ENCODE measurements at regions not wholly inside any gene's neighbourhood (a gene's known extent, or its start where the extent isn't known, plus 50 kb on each side); places are given as distances from the start of the nearest gene placed in this dataset.

DNA sequence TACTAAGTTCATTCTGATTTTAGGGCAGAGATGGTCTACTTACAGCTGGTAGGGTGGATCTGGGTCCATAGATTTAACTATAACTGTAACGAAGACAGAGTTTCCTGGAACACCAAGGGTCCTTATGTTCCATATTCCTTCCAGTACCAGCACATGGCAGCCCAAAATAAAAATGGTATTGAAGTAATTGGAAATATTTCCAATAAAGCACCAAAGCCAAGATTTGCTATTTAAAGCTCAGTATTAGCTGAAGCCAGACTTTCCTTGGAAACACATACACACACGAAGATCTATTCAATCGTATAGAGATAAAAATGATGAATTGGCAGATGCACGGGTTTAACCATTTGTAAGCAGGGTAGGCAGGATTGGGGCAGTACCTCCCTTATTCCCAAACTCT, 289.1 kb upstream of the SORCS1 start:
- no peak for DNase-seq

GRCh38 chr10:107451047-107451446, 286.5 kb upstream of the SORCS1 start:
- DNase-seq, result no peak

GRCh38 chr10:107450056-107450455, 285.6 kb upstream of the SORCS1 start:
- DNase-seq, result no peak

DNA sequence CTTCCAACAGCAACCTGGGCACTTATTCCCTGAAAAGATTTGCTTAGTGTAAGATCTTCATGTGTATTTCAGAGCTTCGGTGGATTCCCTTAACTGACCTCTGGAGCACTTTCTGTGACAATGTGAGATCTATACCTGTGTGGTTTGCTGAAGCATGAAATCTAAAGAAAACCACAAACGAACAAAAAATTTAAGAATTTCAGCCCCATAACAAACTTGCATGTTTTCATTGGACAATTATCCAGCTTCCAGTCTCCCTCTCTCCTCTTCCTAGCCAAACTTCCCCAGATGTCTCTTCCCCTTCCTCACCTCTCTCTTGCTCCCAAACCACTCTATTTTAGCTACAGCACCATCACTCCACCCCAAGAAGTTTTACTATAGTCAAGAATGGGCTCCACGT, 279.9 kb upstream of the SORCS1 start:
- DNase-seq, result no peak

DNA sequence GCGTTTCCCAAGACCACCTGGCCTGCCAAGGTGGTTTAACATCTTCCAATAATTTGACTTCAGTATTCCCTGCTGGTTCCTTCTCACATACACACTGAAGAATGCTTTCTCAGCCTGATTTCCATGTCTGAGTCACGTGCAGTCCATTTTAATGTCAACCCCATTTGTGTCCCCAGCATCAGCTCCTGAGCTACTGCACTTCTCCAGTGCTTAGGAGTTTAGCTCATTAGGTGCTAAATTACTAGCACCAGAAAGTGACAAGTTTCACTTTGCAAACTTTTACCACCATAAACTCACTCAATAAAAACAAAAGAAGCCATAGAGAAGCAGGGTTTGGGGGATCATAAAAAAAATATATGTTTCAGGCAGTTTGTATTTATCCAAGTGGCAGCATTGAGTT, 279.3 kb upstream of the SORCS1 start:
- DNase-seq, result no peak

DNA sequence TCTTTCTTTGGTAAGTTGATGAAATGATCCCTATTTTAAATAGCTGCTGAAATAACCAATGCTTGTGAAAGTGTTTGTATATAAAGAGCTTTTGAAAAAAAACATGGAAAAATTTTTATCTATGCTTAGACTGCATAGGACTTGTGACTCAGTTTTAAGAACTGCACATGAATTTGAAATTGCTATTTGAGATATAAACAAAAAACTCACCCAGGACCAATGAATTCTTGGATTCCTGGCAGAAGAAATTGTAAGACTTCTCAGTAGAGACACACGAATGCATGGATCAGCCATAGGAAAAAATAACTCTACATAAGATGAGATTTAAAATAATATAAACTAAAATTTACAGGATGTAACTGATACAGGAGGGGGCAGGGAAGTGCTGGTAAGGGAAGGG, 278.8 kb upstream of the SORCS1 start:
- no peak for DNase-seq

DNA sequence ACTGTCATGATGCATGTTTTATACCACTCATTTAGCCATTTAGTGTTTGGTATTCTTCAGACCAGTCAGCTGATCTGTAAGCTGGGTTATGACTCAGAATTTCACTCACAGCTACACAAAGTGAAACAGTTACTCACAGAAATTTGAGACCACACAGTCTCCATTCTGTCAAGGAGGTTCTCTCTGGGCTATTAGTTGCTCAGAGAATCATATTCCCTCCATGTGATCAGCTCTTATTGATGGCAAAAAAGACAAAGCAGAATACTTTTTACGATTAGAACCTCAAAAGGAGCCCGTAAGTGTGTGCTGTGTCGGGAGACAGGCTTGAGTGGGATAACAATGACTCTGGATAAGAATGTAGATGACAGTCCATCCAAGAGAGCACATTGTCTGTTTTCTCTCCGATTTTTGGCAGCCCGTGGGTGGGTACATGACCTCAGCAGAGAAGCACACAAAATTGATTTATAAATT, 277.6 kb upstream of the SORCS1 start:
- DNase-seq, result no peak

DNA sequence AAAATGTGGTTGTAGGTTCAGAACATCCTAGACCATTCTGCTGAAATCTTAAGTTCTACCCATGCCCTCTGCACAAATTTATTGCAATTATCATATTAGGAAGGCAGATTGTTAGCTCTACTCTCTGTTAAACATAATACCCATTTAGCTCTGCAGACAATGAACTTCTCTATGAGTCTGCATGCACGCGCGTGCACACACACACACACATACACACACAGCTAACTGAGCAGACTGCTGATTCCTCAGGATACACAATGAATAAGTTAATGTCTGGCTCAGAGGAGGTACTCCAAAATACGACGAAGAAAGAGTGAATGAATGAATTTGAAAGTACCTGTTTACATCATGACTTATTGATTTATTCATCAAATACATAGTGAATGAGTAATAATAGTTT, 276.2 kb upstream of the SORCS1 start:
- no peak for DNase-seq

- no peak for DNase-seq
Measured at GRCh38 chr10:107437921-107438320, 273.4 kb upstream of the SORCS1 start.

DNA sequence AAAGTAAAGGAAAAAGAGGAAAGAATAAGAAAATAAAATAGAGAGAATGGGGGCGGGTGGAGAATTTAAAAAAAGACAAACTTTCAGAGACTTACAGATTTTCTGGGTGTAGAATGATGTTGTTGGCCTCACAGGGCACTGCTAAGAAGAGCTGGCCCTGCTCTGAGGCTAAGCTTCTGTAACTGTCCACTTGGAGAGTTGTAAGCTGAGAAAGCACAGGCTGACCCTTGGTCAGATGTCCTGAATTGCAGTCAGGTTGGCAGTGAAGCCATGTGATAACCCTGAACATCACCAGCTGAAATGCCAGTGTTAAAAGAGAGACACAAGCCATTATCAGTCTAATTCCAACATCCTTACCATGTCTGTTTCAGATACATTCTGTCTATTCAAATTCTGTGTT, 272.1 kb upstream of the SORCS1 start:
- DNase-seq, result no peak

- DNase-seq, result no peak
Measured at GRCh38 chr10:107434854-107435253, 270.3 kb upstream of the SORCS1 start.

GRCh38 chr10:107434201-107434600, 269.7 kb upstream of the SORCS1 start:
- no peak for DNase-seq

- no peak for DNase-seq
Measured at GRCh38 chr10:107433605-107434004, 269.1 kb upstream of the SORCS1 start.

GRCh38 chr10:107430446-107430845, 265.9 kb upstream of the SORCS1 start:
- no peak for DNase-seq

DNA sequence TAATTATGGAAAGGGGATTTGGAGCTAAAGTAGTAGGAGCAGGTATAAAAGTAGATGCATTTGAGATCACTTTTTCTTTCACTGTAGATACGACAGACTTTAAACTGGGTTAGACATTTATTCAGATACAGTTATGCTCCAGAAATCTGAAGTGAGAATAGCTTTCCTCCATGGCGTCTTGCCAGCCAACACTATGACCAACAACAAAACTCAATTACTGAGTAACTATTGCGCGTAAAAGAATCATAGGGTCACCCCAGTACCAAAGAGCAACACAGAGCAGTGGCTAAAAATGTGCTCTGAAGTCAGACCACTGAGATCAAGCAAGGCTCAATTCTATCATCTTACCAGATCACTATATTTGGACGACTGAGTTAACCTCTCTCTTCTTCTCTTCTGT, 262.5 kb upstream of the SORCS1 start:
- DNase-seq, result no peak

DNA sequence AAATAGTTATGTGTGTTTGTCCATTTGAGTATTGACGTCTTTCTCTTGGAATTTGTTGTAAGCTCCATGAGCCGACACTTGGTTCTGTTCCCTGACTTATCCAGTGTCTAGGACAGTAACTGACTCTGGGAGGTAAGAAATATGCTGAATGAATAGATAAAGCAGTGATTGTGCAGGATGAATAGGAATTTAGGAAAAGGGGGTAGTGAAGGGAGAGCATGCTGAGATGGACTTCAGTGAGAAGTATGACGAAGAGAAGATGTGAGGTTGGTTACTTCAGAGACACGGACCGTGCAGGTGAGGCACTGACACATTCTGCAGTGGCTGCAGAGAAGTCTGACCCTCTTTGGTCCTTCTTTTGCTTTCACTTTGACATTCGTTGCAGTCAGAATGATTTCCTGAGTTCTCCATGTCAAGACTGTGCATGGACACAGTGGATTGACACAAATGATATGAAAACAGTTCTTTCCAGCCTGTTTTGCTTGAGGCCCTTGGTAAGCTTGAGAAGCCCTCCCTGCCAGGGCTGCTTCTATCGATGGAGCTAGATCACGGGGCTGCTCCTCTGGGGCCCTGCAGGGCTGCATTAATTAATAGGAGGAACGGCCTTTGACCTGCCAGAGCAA, 261.5 kb upstream of the SORCS1 start:
- DNase-seq, result no peak

GRCh38 chr10:107424628-107425027, 260.1 kb upstream of the SORCS1 start:
- DNase-seq, result no peak

DNA sequence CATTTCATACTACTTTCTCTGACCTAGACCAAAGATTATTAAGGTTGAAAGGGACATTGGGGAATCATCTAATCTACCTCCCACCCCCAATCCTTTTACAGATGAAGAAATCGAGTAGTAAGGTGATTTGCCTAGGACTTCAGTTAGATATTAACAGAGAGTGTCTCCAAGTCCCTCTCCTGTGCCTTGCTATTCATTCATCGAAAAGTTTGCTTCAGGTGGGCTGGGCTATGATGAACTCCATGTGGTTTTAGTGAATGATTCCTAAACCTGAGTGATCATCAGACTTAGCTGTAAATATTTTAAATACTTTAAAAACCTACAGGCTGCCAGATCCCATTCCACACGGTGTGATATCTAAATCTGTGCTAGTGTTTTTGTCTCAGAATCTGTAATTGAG, 259.4 kb upstream of the SORCS1 start:
- no peak for DNase-seq

DNA sequence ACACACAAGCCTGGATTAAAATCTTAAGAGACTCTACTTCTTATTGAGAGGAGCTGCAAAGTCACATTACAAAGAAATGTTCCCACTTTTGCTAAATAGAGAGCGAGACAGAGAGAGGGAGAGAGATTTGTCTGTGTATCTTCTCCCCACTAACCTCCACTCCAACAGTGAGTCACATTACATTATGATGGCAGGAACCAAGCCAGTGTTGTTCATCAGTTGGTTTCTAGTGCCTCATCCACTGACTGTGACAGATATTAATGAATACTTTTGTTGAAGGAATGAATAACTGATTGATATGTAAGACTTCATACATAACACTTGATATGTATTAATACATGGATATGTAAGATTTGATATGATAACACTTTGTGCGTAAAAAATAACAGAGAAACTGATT, 258.2 kb upstream of the SORCS1 start:
- no peak for DNase-seq

DNA sequence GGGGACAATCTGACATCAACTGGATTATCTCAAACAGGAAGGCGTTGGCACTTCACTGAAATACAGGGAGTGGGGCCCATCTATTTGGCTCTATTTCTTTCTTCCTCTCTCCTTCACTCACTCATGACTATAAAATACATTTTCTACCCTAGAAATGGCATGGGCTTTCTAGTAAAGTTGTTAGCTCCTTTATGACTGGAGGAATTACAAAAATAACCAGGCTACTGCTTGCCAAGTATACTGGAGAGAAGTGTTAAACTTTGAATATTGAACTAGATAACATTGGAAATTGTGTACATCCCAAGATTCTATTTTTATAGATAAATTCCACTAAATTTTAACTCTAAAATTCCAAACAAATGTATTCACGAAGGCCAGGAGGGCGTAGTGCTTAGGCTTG, 255.7 kb upstream of the SORCS1 start:
- no peak for DNase-seq

DNA sequence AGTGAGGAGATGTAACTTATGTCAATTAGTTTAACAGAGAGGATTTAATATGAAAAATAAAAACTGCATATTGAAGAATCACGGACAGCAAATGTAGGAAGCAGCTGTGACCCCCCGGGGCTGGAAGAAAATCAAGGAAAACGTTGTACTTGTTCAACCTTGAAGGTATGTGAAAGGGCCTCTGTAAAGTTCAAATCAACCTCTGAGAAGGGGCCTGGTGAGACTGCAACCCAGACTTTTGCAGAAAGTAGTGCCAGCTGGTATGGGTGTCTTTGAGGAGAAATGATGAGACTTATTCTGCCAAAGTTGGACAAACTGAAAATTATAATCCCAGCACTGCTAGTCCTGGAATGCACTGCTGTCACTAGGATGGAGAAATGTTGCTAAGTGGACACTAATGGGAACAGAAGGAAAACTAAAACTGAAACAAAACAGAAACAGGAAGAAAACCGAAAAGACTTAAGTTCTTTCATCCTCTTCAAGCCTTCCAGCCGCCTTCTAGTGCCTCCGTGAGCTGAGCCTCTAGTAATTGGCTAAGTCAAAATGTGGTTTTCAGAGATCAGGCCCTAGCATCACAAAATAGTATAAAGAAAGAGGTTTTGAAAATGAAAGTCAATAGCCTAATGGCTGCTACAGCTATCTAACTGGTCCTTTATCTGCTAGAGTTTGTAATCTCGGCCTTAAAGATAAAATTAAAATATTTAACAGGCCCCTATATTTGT, 253.7 kb upstream of the SORCS1 start:
- no peak for DNase-seq

GRCh38 chr10:107417446-107417845, 252.9 kb upstream of the SORCS1 start:
- DNase-seq, result no peak

- DNase-seq, result no peak
Measured at GRCh38 chr10:107415446-107415845, 250.9 kb upstream of the SORCS1 start.

- no peak for DNase-seq
Measured at GRCh38 chr10:107413971-107414370, 249.5 kb upstream of the SORCS1 start.

- no peak for DNase-seq
Measured at GRCh38 chr10:107409522-107409921, 245.0 kb upstream of the SORCS1 start.
